Upper lobe of left lung (tissue), 6 donors: ENCODE measurements at regions not wholly inside any gene's neighbourhood (a gene's known extent, or its start where the extent isn't known, plus 50 kb on each side); places are given as distances from the start of the nearest gene placed in this dataset.
"Not testable (repeated sequence)": the region's sequence is repeated elsewhere in the genome, so short reads cannot be mapped to it uniquely, and the experiment has no call there.

Experiments
- ATAC-seq, 2 donors: fragments of 200-7000 bp; cut with Tn5 transposase; one replicate each; pipeline ENCODE4 v1.9.1; 2022; ENCODE audit warnings: mild to moderate bottlenecking in 2 of 2, moderate library complexity in 2 of 2; ENCODE audit not compliant: low FRiP score in 2 of 2
- DNase-seq, 2 donors: peaks; one replicate each; pipeline ENCODE4 v3.0.0-alpha.2; 2019 to 2020
- H3K27ac ChIP-seq, 4 donors: fragments of 200-600 bp; sonication (generic); one replicate each; pipeline ENCODE4 v1.5.1; 2016 to 2019
- H3K27me3 ChIP-seq, 4 donors: fragments of 200-600 bp; sonication (generic); one replicate each; pipeline ENCODE4 v1.5.1; 2017 to 2019
- H3K36me3 ChIP-seq, 4 donors: fragments of 200-600 bp; sonication (generic); one replicate each; pipeline ENCODE4 v1.5.1; 2016 to 2019
- H3K4me1 ChIP-seq, 4 donors: fragments of 200-600 bp; sonication (generic); one replicate each; pipeline ENCODE4 v1.5.1; 2018 to 2019
- H3K4me3 ChIP-seq, 4 donors: fragments of 200-600 bp; sonication (generic); one replicate each; pipeline ENCODE4 v1.5.1; 2017 to 2019; ENCODE audit warnings: mild to moderate bottlenecking in 2 of 4, moderate library complexity in 1 of 4
- H3K9me3 ChIP-seq, 4 donors: fragments of 200-600 bp; sonication (generic); one replicate each; pipeline ENCODE4 v1.5.1; 2018 to 2019
- CTCF ChIP-seq, 6 experiments: fragments of 450-650 bp in 4 of 6; fragments of 200-600 bp in 2 of 6; sonication (generic) in 2 of 6; IDR thresholded peaks; one replicate each; pipeline ENCODE4 v1.5.1; 2016 to 2019; ENCODE audit warnings: antibody characterized with exemption in 6 of 6
- WGBS, 2 donors: methylation state at CpG; one replicate each; pipeline ENCODE4 v1.1.5; 2017 to 2018; 5-methylcytosine and 5-hydroxymethylcytosine counted together
- donor health status: DM: no; HTN: no; CAD: no; lungs with moderate emphysema.
- donor health status: DM: no; HTN: yes; CAD: no; lungs with severe emphysema.

GRCh38 chr5:71289946-71290345, 165.5 kb upstream of the BDP1 start:
- H3K4me3 ChIP-seq: peak overlapping the region; percentile 33 to 40 (median 38)
- not testable (repeated sequence) for ATAC-seq, H3K27me3 ChIP-seq, H3K36me3 ChIP-seq, H3K4me1 ChIP-seq, H3K9me3 ChIP-seq, DNase-seq
- H3K27ac ChIP-seq: peak overlapping the region in 3 of 4 donors; percentile 69 to 80 (median 74)
- WGBS, 2 donors: no CpG with 5 or more reads among the region's 42 CpGs
- TF ChIP-seq CTCF (IDR thresholded peaks at IDR 0.05): peak in 2 of 6 experiments; percentile 8 to 10

- not testable (repeated sequence) for ATAC-seq, H3K36me3 ChIP-seq, DNase-seq, H3K27ac ChIP-seq, H3K9me3 ChIP-seq, H3K27me3 ChIP-seq, H3K4me1 ChIP-seq, H3K4me3 ChIP-seq
- WGBS, 2 donors: 88 to 97% methylated on average over 2 of the region's 2 CpGs
Observed at GRCh38 chr5:71290979-71291378, 164.5 kb upstream of the BDP1 start.
